Naive thymus-derived CD4-positive, alpha-beta T cell (primary cell): ENCODE measurements at regions not wholly inside any gene's neighbourhood (a gene's known extent, or its start where the extent isn't known, plus 50 kb on each side); places are given as distances from the start of the nearest gene placed in this dataset.

Source experiments
- ATAC-seq: fragments of 150-1000 bp; cut with Tn5 transposase; 2 replicates; pipeline ENCODE4 v1.10.0; 2021; ENCODE audit warnings: mild to moderate bottlenecking, moderate library complexity
- CTCF ChIA-PET: fragments of 350-600 bp; sonication (Branson Sonifier 250); formaldehyde crosslinking; loops from one replicate; lab custom pipeline; 2021; ENCODE audit warnings: antibody characterized with exemption; lab: Charles Lee
- POLR2A ChIA-PET: fragments of 350-600 bp; sonication (Branson Sonifier 250); formaldehyde crosslinking; loops from one replicate; lab custom pipeline; 2021; ENCODE audit warnings: antibody characterized with exemption, inconsistent platforms; lab: Charles Lee
- DNase-seq, 9 donors: peaks; one replicate each; pipeline versions ENCODE4 v3.0.0 to v3.0.0-alpha.2; 2020 to 2022; ENCODE audit warnings: mixed read lengths in 1 of 9
- H3K27ac ChIP-seq: one replicate; pipeline ENCODE4 v1.7.0; 2013; ENCODE audit warnings: mild to moderate bottlenecking, low read depth, low read length, moderate library complexity
- H3K27me3 ChIP-seq, 2 donors: one replicate each; pipeline ENCODE4 v1.7.0; 2013; ENCODE audit warnings: low read length in 2 of 2, mild to moderate bottlenecking in 2 of 2, moderate library complexity in 2 of 2; ENCODE audit not compliant: control insufficient read depth in 2 of 2, insufficient read depth in 2 of 2
- H3K36me3 ChIP-seq, 3 experiments: 1 replicate in 2 of 3; 2 replicates in 1 of 3; pipeline ENCODE4 v1.7.0; 2013; ENCODE audit warnings: low read length in 3 of 3, mild to moderate bottlenecking in 3 of 3, moderate library complexity in 1 of 3; ENCODE audit not compliant: insufficient read depth in 3 of 3, control insufficient read depth in 2 of 3
- H3K4me1 ChIP-seq, 2 donors: one replicate each; pipeline ENCODE4 v1.7.0; 2013; ENCODE audit warnings: low read length in 2 of 2, mild to moderate bottlenecking in 2 of 2, moderate library complexity in 1 of 2; ENCODE audit not compliant: control insufficient read depth in 2 of 2, insufficient read depth in 2 of 2
- H3K4me3 ChIP-seq: 2 replicates; pipeline ENCODE4 v1.7.0; 2013; ENCODE audit warnings: mild to moderate bottlenecking, low read length
- H3K9me3 ChIP-seq, 3 experiments: 1 replicate in 2 of 3; 2 replicates in 1 of 3; pipeline ENCODE4 v1.7.0; 2013; ENCODE audit warnings: low read length in 3 of 3; ENCODE audit not compliant: control insufficient read depth in 2 of 3
- H3K27ac Mint-ChIP-seq, 9 donors: one replicate each; pipeline ENCODE4 v1.8.0; 2020 to 2022; ENCODE audit warnings: mixed read lengths in 9 of 9, mild to moderate bottlenecking in 8 of 9, moderate library complexity in 5 of 9, inconsistent platforms in 2 of 9
- H3K27me3 Mint-ChIP-seq, 5 donors: one replicate each; pipeline ENCODE4 v1.8.0; 2021 to 2022; ENCODE audit warnings: mixed read lengths in 5 of 5, mild to moderate bottlenecking in 1 of 5
- H3K36me3 Mint-ChIP-seq, 5 donors: one replicate each; pipeline ENCODE4 v1.8.0; 2020 to 2022; ENCODE audit warnings: mixed read lengths in 5 of 5, mild to moderate bottlenecking in 3 of 5, inconsistent platforms in 1 of 5
- H3K4me1 Mint-ChIP-seq, 7 donors: one replicate each; pipeline ENCODE4 v1.8.0; 2020 to 2022; ENCODE audit warnings: mixed read lengths in 7 of 7, mild to moderate bottlenecking in 3 of 7, inconsistent platforms in 1 of 7
- H3K4me3 Mint-ChIP-seq, 10 donors: one replicate each; pipeline ENCODE4 v1.8.0; 2020 to 2022; ENCODE audit warnings: mild to moderate bottlenecking in 10 of 10, mixed read lengths in 10 of 10, moderate library complexity in 6 of 10, inconsistent platforms in 2 of 10
- H3K9me3 Mint-ChIP-seq, 11 donors: one replicate each; pipeline ENCODE4 v1.8.0; 2020 to 2022; ENCODE audit warnings: mixed read lengths in 11 of 11, mild to moderate bottlenecking in 4 of 11, inconsistent platforms in 1 of 11, moderate library complexity in 1 of 11
- intact Hi-C, 2 donors: fragments of 100-400 bp; cut with micrococcal nuclease; formaldehyde crosslinking; loops; one replicate each; pipeline ENCODE4 v1.15.1; 2023

DNA sequence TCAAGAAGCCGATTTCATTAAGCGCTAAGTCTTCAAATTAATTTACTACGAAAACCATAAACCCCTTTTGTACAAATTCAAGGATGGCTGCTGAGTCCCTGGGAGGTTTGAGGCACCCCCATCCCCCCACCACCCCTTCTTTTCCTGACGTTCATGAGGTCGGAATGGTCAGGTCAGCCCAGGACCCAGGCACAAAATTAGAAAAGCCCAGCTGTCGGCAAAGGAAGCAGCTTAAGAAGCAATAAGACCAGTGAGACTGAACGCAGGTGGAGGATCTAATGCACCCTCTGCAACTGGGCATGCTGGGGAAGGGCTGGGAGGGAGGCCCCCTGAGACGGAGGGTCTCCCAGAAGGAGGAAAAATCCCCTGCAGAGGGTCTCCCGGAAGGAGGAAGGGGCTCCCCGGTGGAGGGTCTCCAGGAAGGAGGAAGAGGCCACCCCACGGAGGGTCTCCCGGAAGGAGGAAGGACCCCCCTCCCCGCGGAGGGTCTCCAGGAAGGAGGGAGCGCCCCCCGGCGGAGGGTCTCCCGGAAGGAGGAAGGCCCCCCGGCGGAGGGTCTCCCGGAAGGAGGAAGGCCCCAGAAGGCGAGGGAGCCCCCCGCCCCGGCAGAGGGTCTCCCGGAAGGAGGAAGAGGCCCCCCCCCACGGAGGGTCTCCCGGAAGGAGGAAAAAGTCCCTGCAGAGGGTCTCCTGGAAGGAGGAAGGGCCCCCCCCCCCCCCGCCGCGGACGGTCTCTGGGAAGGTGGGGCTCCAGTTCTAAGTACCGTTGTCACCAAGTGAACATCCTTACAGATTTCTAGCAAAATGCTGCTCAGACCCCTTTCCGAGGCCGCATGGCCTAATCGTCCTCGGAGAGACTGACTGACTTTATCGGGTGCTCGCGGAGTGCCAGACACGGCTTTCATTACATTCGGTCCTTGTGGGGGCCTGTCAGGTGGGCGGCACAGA lies 74.4 kb upstream of the FCN1 start:
- CTCF ChIA-PET, result no interaction called here
- Mint-ChIP-seq H3K9me3 (peaks cover 3 to 13% (median 7%) of the 10 kb centered on the region in 11 donors), H3K27ac (no peak overlapping the region), H3K4me3 (no peak overlapping the region), H3K4me1 (no peaks in the 10 kb centered on the region), H3K27me3 (peaks cover 0 to 14% (median 9%) of the 10 kb centered on the region in 5 donors), H3K36me3 (peaks cover 0 to 3% (median 0%) of the 10 kb centered on the region in 5 donors)
- Histone ChIP-seq H3K27me3 (no peaks in the 10 kb centered on the region), H3K4me1 (no peaks in the 10 kb centered on the region), H3K4me3 (no peak overlapping the region), H3K9me3 (no peaks in the 10 kb centered on the region), H3K27ac (no peak overlapping the region), H3K36me3 (no peaks in the 10 kb centered on the region)
- no peak for ATAC-seq
- DNase-seq, result no peak
- POLR2A ChIA-PET, result interaction anchor here (0.7 kb wide), 1 partner anchor 1235 kb away, joined by 3 read pairs; no protein-coding TSS in a partner anchor
- intact Hi-C loops, result no loop called here

DNA sequence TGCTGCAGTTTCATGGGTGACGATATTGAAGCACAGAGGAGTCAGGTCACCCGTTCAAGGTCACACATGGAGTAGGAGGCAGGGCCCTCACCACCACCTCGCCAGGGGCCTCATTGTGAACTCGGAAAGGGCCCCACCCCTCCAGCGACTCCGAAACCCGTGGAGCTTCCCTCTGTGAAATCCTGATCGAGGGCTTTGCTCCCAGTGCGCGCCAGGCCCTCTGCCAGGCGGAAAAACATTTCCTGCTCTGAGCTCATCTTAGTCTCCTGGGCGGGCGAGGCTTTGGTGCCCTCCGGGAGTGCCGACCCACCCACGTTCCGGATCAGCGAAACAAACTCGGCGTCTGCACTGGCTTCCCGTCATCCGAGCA lies 75.0 kb upstream of the FCN1 start:
- intact Hi-C loops, result no loop called here
- Mint-ChIP-seq H3K4me3 (no peak overlapping the region), H3K36me3 (no peaks in the 10 kb centered on the region), H3K4me1 (no peaks in the 10 kb centered on the region), H3K9me3 (peaks cover 0 to 9% (median 5%) of the 10 kb centered on the region in 11 donors), H3K27ac (no peak overlapping the region), H3K27me3 (peaks cover 0 to 14% (median 9%) of the 10 kb centered on the region in 5 donors)
- DNase-seq (no peak), ATAC-seq (no peak)
- Histone ChIP-seq H3K27me3 (no peaks in the 10 kb centered on the region), H3K4me3 (no peak overlapping the region), H3K9me3 (no peaks in the 10 kb centered on the region), H3K27ac (no peak overlapping the region), H3K36me3 (no peaks in the 10 kb centered on the region), H3K4me1 (no peaks in the 10 kb centered on the region)
- CTCF ChIA-PET, result no interaction called here
- POLR2A ChIA-PET, result interaction anchor here (0.7 kb wide), 1 partner anchor 1234 kb away, joined by 3 read pairs; no protein-coding TSS in a partner anchor

DNA sequence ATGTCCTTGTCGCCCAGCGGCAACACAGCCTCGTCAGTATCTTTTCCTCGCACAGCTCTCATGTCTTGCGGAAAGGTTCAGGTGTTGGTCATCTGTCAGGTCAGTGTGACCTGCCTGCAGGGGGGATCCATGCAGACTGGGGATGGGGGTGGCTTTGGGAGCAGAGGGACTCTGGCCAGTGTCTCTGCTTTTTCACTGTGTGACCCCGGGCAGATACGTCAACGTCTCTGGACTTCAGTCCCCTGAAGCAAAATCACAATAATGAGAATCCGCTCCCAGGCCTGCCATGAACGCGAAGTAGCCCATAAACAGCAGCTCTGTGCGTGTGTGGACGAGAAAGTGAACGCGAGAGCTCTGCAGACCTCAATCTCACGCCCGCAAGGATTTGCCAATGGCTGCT lies 75.7 kb upstream of the FCN1 start:
- ATAC-seq (no peak), DNase-seq (no peak)
- H3K27ac ChIP-seq, result no peak overlapping the region
- no peak overlapping the region for H3K27ac Mint-ChIP-seq
- POLR2A ChIA-PET, result no interaction called here
- no peak overlapping the region for H3K4me3 Mint-ChIP-seq
- CTCF ChIA-PET, result no interaction called here
- H3K36me3 Mint-ChIP-seq, result no peaks in the 10 kb centered on the region
- no peaks in the 10 kb centered on the region for H3K4me1 ChIP-seq
- peaks cover 0 to 17% (median 12%) of the 10 kb centered on the region in 5 donors for H3K27me3 Mint-ChIP-seq
- H3K4me3 ChIP-seq, result no peak overlapping the region
- no peaks in the 10 kb centered on the region for H3K36me3 ChIP-seq
- no peaks in the 10 kb centered on the region for H3K4me1 Mint-ChIP-seq
- peaks cover 0 to under 1% (median 0%) of the 10 kb centered on the region in 3 experiments for H3K9me3 ChIP-seq
- H3K27me3 ChIP-seq, result no peaks in the 10 kb centered on the region
- peaks cover 0 to 16% (median 6%) of the 10 kb centered on the region in 11 donors for H3K9me3 Mint-ChIP-seq
- intact Hi-C loops, result no loop called here

DNA sequence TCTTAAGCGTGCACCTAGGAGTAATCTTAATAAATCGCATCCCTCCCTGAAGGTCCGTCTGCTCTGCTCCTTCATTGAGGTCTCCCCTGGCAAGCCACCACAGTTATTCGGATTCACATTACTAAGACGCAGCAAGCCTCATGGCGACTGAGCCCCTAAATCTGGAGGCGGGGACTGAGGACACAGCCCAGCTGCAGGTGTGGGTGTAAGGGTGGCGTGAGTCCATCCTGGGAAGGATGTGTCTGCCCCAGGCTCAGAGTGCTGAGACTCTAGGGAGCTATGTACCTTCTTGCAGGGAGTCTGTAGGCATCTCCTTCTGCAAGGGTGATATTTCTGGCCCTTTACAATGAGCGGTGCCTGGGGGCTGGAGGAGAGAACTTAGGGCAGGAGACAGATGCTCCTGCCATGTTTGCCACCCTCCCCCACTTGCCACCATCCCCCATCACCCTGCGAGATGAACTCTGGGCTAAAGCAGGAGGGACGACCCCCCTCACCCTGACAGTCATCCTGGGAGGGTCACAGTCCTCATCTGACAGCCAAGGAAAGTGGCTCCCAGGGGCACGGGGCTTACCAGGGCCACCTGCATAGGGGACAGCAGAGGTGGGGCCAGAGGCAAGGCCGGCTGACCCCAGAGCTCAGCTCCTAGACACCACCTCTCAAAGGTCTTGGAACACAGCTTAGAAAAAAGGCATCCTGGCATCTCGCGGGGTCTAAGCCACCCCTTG lies 76.4 kb upstream of the FCN1 start:
- CTCF ChIA-PET, result no interaction called here
- no peak for DNase-seq
- Mint-ChIP-seq H3K9me3 (peaks cover 0 to 23% (median 7%) of the 10 kb centered on the region in 11 donors), H3K27me3 (peaks cover 0 to 24% (median 14%) of the 10 kb centered on the region in 5 donors), H3K27ac (no peak overlapping the region), H3K36me3 (peaks cover 0 to 6% (median 0%) of the 10 kb centered on the region in 5 donors), H3K4me1 (no peaks in the 10 kb centered on the region), H3K4me3 (no peak overlapping the region)
- no peaks in the 10 kb centered on the region for H3K4me1 ChIP-seq
- no peaks in the 10 kb centered on the region for H3K36me3 ChIP-seq
- H3K27me3 ChIP-seq, result no peaks in the 10 kb centered on the region
- H3K27ac ChIP-seq, result no peak overlapping the region
- no peak overlapping the region for H3K4me3 ChIP-seq
- POLR2A ChIA-PET, result no interaction called here
- intact Hi-C loops, result no loop called here
- no peak for ATAC-seq
- peaks cover 0 to 6% (median 0%) of the 10 kb centered on the region in 3 experiments for H3K9me3 ChIP-seq

DNA sequence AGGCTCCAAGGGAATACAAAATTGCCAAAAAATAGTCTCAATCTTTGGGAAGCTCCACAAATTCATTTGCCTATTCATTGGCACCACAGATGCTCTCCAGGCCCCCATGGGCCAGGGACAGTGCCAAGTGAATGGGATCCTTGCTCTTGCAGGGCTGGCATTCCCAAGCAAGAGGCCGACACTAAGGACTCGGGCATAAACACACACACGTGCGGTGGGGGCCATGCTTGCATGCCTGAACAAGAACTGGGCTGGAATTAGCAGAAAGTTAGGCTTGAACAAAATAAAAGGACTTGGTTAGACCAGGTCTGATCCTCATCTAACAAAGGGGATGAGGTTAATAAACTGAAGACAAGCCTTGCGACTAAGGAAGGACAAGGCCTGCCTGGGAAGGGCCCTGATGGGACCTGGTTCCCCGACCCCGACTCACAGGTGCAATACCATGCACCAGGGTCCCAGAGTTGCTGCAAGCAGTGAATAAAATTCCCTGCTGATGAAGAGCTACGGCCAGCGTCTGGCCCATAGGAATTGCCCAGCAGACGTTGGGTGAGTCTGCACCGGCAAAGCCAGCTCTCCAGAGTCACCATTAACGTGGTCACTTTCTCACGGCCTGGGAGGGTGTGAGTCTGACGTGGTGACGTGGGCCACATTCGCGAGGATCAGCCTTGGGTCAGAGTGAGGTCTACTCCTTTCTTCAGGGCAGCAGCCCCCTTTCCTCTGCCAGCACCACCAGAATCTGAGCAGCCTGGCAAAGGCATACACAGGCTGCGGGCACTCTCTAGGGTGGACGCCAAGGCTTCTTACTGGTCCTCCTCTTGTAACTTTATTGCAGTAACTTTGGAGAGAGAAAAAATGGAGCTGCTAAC lies 77.4 kb upstream of the FCN1 start:
- Histone ChIP-seq H3K36me3 (no peaks in the 10 kb centered on the region), H3K4me3 (no peak overlapping the region), H3K27me3 (no peaks in the 10 kb centered on the region), H3K9me3 (peaks cover 0 to 14% (median 0%) of the 10 kb centered on the region in 3 experiments), H3K27ac (no peak overlapping the region), H3K4me1 (no peaks in the 10 kb centered on the region)
- Mint-ChIP-seq H3K36me3 (peaks cover 0 to 10% (median 0%) of the 10 kb centered on the region in 5 donors), H3K9me3 (peaks cover 0 to 33% (median 11%) of the 10 kb centered on the region in 11 donors), H3K27ac (no peak overlapping the region), H3K4me1 (no peaks in the 10 kb centered on the region), H3K27me3 (peaks cover 0 to 31% (median 15%) of the 10 kb centered on the region in 5 donors), H3K4me3 (no peak overlapping the region)
- intact Hi-C loops, result no loop called here
- ATAC-seq, result no peak
- ChIA-PET POLR2A (no interaction called here), CTCF (no interaction called here)
- DNase-seq, result no peak

DNA sequence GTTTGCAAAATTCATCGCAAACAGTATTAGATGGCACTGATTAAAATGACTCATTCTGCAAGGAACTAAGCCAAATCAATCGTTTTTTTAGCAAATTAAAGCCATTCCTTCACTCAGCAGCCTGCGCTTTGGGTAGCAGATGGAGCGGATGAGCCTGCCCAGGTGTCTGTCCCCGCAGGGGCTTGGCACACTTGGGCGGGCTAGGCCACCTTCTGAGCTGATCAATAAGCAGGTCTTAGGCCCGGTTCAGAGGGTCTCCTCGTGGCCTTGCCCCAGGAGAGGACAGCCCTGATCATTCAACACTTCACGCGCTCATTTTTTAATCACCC lies 78.0 kb upstream of the FCN1 start:
- no peaks in the 10 kb centered on the region for H3K36me3 ChIP-seq
- Mint-ChIP-seq H3K27ac (no peak overlapping the region), H3K9me3 (peaks cover 0 to 39% (median 16%) of the 10 kb centered on the region in 11 donors), H3K4me1 (no peaks in the 10 kb centered on the region), H3K4me3 (no peak overlapping the region), H3K36me3 (peaks cover 0 to 14% (median 0%) of the 10 kb centered on the region in 5 donors), H3K27me3 (peaks cover 0 to 33% (median 15%) of the 10 kb centered on the region in 5 donors)
- no peaks in the 10 kb centered on the region for H3K4me1 ChIP-seq
- ATAC-seq (no peak), DNase-seq (no peak)
- H3K27me3 ChIP-seq, result no peaks in the 10 kb centered on the region
- ChIA-PET CTCF (no interaction called here), POLR2A (no interaction called here)
- peaks cover 0 to 17% (median 0%) of the 10 kb centered on the region in 3 experiments for H3K9me3 ChIP-seq
- intact Hi-C loops, result no loop called here
- H3K27ac ChIP-seq, result no peak overlapping the region
- H3K4me3 ChIP-seq, result no peak overlapping the region
